ENCODE measurements at regions not wholly inside any gene's neighbourhood (a gene's known extent, or its start where the extent isn't known, plus 50 kb on each side); places are given as distances from the start of the nearest gene placed in this dataset.
A peak's percentile ranks its signal among the peaks of the same experiment; 100 is the strongest.
"Not testable (repeated sequence)": the region's sequence is repeated elsewhere in the genome, so short reads cannot be mapped to it uniquely, and the experiment has no call there.

GRCh38 chr6:4664117-4664626 lies 112.0 kb upstream of the CDYL start:
- Histone ChIP-seq H3K79me2 (ENCODE audit: insufficient read depth, low read length) (no peaks in the 10 kb centered on the region), H3K27ac (ENCODE audit: low read depth, low read length) (peak overlapping the region; percentile 50), H3K27me3 (ENCODE audit: insufficient read depth, low read length) (no peaks in the 10 kb centered on the region), H3K4me2 (ENCODE audit: insufficient read depth, low read length) (peak overlapping the region; percentile 13), H3K4me1 (ENCODE audit: insufficient read depth, low read length) (peaks cover 42% of the 10 kb centered on the region), H4K20me1 (ENCODE audit: insufficient read depth, low read length) (no peaks in the 10 kb centered on the region), H2AFZ (ENCODE audit: low read length) (peak overlapping the region; percentile 70), H3K36me3 (ENCODE audit: insufficient read depth, low read length) (no peaks in the 10 kb centered on the region), H3K4me3 (ENCODE audit: insufficient read depth, low read length) (no peak overlapping the region), H3K9me3 (ENCODE audit: low read depth, low read length) (no peaks in the 10 kb centered on the region)
- peak; percentile 93 for DNase-seq (ENCODE audit: insufficient read length, low spot score, missing footprints)
- TF ChIP-seq CTCF (IDR thresholded peaks at IDR 0.05; ENCODE audit: extremely low read depth, low read depth, low read length) = no peak

- Histone ChIP-seq H3K9me3 (ENCODE audit: low read depth, low read length) (no peaks in the 10 kb centered on the region), H3K4me1 (ENCODE audit: insufficient read depth, low read length) (peaks cover 34% of the 10 kb centered on the region), H4K20me1 (ENCODE audit: insufficient read depth, low read length) (no peaks in the 10 kb centered on the region), H3K4me2 (ENCODE audit: insufficient read depth, low read length) (no peak overlapping the region), H2AFZ (ENCODE audit: low read length) (peak overlapping the region; percentile 4), H3K27ac (ENCODE audit: low read depth, low read length) (no peak overlapping the region), H3K27me3 (ENCODE audit: insufficient read depth, low read length) (no peaks in the 10 kb centered on the region), H3K36me3 (ENCODE audit: insufficient read depth, low read length) (no peaks in the 10 kb centered on the region), H3K4me3 (ENCODE audit: insufficient read depth, low read length) (no peak overlapping the region), H3K79me2 (ENCODE audit: insufficient read depth, low read length) (no peaks in the 10 kb centered on the region)
- DNase-seq (ENCODE audit: insufficient read length, low spot score, missing footprints) = peak; percentile 14
- TF ChIP-seq CTCF (IDR thresholded peaks at IDR 0.05; ENCODE audit: extremely low read depth, low read depth, low read length) = no peak
Measured at GRCh38 chr6:4662886-4663285, 113.3 kb upstream of the CDYL start.

- Histone ChIP-seq H3K4me1 (ENCODE audit: insufficient read depth, low read length) (peaks cover 32% of the 10 kb centered on the region), H3K27me3 (ENCODE audit: insufficient read depth, low read length) (no peaks in the 10 kb centered on the region), H3K9me3 (ENCODE audit: low read depth, low read length) (no peaks in the 10 kb centered on the region), H4K20me1 (ENCODE audit: insufficient read depth, low read length) (no peaks in the 10 kb centered on the region), H2AFZ (ENCODE audit: low read length) (no peak overlapping the region), H3K27ac (ENCODE audit: low read depth, low read length) (no peak overlapping the region), H3K79me2 (ENCODE audit: insufficient read depth, low read length) (no peaks in the 10 kb centered on the region), H3K4me3 (ENCODE audit: insufficient read depth, low read length) (no peak overlapping the region), H3K4me2 (ENCODE audit: insufficient read depth, low read length) (no peak overlapping the region), H3K36me3 (ENCODE audit: insufficient read depth, low read length) (no peaks in the 10 kb centered on the region)
- TF ChIP-seq CTCF (IDR thresholded peaks at IDR 0.05; ENCODE audit: extremely low read depth, low read depth, low read length) = no peak
- DNase-seq (ENCODE audit: insufficient read length, low spot score, missing footprints) = peak; percentile 22
Measured at GRCh38 chr6:4661391-4661790, 114.8 kb upstream of the CDYL start.

- no peaks in the 10 kb centered on the region for H4K20me1 ChIP-seq (ENCODE audit: insufficient read depth, low read length)
- peaks cover 24% of the 10 kb centered on the region for H3K4me1 ChIP-seq (ENCODE audit: insufficient read depth, low read length)
- H3K79me2 ChIP-seq (ENCODE audit: insufficient read depth, low read length) = no peaks in the 10 kb centered on the region
- no peak overlapping the region for H3K4me3 ChIP-seq (ENCODE audit: insufficient read depth, low read length)
- DNase-seq (ENCODE audit: insufficient read length, low spot score, missing footprints) = peak; percentile 51
- no peak for TF ChIP-seq CTCF (IDR thresholded peaks at IDR 0.05; ENCODE audit: extremely low read depth, low read depth, low read length)
- H2AFZ ChIP-seq (ENCODE audit: low read length) = no peak overlapping the region
- H3K9me3 ChIP-seq (ENCODE audit: low read depth, low read length) = no peaks in the 10 kb centered on the region
- H3K4me2 ChIP-seq (ENCODE audit: insufficient read depth, low read length) = no peak overlapping the region
- no peaks in the 10 kb centered on the region for H3K27me3 ChIP-seq (ENCODE audit: insufficient read depth, low read length)
- no peaks in the 10 kb centered on the region for H3K36me3 ChIP-seq (ENCODE audit: insufficient read depth, low read length)
- no peak overlapping the region for H3K27ac ChIP-seq (ENCODE audit: low read depth, low read length)
Measured at GRCh38 chr6:4660377-4661321, 115.6 kb upstream of the CDYL start.

- H3K4me3 ChIP-seq (ENCODE audit: insufficient read depth, low read length); H3K79me2 ChIP-seq (ENCODE audit: insufficient read depth, low read length); H3K4me2 ChIP-seq (ENCODE audit: insufficient read depth, low read length); H2AFZ ChIP-seq (ENCODE audit: low read length); H3K36me3 ChIP-seq (ENCODE audit: insufficient read depth, low read length); H4K20me1 ChIP-seq (ENCODE audit: insufficient read depth, low read length); H3K27me3 ChIP-seq (ENCODE audit: insufficient read depth, low read length); DNase-seq (ENCODE audit: insufficient read length, low spot score, missing footprints); H3K27ac ChIP-seq (ENCODE audit: low read depth, low read length); H3K9me3 ChIP-seq (ENCODE audit: low read depth, low read length): not testable (repeated sequence)
- peaks cover 16% of the 10 kb centered on the region for H3K4me1 ChIP-seq (ENCODE audit: insufficient read depth, low read length)
Measured at GRCh38 chr6:4659719-4660118, 116.5 kb upstream of the CDYL start.
